Coronary artery (tissue), 2 donors: ENCODE measurements at regions not wholly inside any gene's neighbourhood (a gene's known extent, or its start where the extent isn't known, plus 50 kb on each side); places are given as distances from the start of the nearest gene placed in this dataset.

ENCODE experiments used
- DNase-seq: peaks from one replicate; pipeline ENCODE4 v3.0.0-alpha.2; 2017; ENCODE audit warnings: low spot score
- H3K27ac ChIP-seq, 2 donors: fragments of 200-600 bp; sonication (generic); one replicate each; pipeline ENCODE4 v1.5.1; 2016 to 2019
- H3K4me3 ChIP-seq: fragments of 200-600 bp; sonication (generic); 2 replicates; pipeline ENCODE4 v1.5.1; 2016; ENCODE audit warnings: mild to moderate bottlenecking, moderate library complexity
- CTCF ChIP-seq: fragments of 200-600 bp; sonication (generic); IDR thresholded peaks from one replicate; pipeline ENCODE4 v1.5.1; 2019; ENCODE audit warnings: antibody characterized with exemption

DNA sequence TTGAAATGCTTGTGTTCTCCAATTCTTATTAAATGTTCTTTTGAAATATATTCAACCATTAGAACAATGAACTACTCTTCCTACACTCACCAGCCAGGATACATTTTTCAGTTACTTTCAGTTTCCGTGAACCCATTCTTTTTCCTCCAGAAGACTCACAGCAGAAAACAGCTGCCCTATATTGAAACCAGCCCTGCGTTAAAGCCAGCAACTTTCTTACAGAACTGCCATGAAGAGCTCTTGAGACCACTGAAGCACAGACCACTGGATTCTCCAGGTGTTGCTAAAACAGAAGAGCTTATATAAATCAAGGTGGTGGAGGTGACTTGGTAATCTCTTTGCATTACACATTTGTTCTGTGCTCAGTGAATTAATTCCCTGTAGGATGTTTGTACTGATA is 365.9 kb upstream of the C9orf72 start:
- no peak overlapping the region for H3K27ac ChIP-seq
- no peak for DNase-seq
- no peak for TF ChIP-seq CTCF
- H3K4me3 ChIP-seq, result no peak overlapping the region

DNA sequence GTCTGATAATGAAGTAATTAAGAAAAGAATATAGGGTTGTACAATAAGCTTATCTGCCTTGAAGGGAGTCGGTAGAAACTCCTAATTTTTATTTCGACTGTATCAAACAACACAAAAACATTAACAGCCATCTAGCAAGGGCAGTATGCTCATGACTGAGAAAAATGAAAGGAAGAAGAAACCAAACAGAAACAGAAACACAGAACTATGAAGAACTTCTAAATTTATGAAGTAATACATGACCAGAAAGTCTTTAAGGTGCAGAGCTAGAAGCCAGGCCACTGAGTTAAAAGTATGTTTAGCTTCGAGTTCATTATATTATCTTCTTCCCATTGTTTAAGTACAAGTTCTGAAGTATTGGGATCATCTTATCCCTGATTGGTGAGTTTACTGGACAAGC is 367.3 kb upstream of the C9orf72 start:
- no peak for TF ChIP-seq CTCF
- Histone ChIP-seq H3K4me3 (no peak overlapping the region), H3K27ac (no peak overlapping the region)
- DNase-seq, result no peak

- Histone ChIP-seq H3K27ac (no peak overlapping the region), H3K4me3 (no peak overlapping the region)
- DNase-seq, result no peak
- TF ChIP-seq CTCF, result no peak
Measured at GRCh38 chr9:27943501-27943900, 370.2 kb upstream of the C9orf72 start.

- no peak for TF ChIP-seq CTCF
- H3K4me3 ChIP-seq, result no peak overlapping the region
- H3K27ac ChIP-seq, result no peak overlapping the region
- no peak for DNase-seq
Measured at GRCh38 chr9:27945386-27945785, 372.1 kb upstream of the C9orf72 start.

DNA sequence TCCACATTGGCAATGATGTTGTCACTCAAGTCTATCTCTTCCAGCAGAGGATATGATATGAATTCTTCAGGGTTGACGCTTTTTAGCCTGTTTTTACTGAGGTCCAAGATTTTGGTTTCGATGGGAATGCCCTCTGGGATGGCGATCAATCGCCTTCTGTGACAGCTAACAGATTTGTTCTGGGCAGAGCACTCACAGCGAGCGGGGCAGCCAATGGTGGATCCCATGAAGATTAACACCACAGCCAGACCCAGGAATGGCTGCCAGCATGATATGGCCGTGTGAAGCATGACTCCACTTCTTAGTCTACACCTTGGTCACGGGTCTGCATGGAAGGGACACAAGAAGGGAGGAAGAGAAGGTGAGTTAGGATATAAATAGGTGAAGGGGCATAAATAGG is 377.1 kb upstream of the C9orf72 start:
- H3K27ac ChIP-seq, result no peak overlapping the region
- no peak for TF ChIP-seq CTCF
- no peak overlapping the region for H3K4me3 ChIP-seq
- no peak for DNase-seq

GRCh38 chr9:27954858-27955257 is 381.6 kb upstream of the C9orf72 start:
- TF ChIP-seq CTCF, result no peak
- DNase-seq, result no peak
- Histone ChIP-seq H3K27ac (no peak overlapping the region), H3K4me3 (no peak overlapping the region)

GRCh38 chr9:27963836-27964235 is 390.6 kb upstream of the C9orf72 start:
- TF ChIP-seq CTCF, result no peak
- no peak for DNase-seq
- Histone ChIP-seq H3K27ac (no peak overlapping the region), H3K4me3 (no peak overlapping the region)
